Neural progenitor cell (in vitro differentiated cells): ENCODE measurements at regions not wholly inside any gene's neighbourhood (a gene's known extent, or its start where the extent isn't known, plus 50 kb on each side); places are given as distances from the start of the nearest gene placed in this dataset.

ENCODE experiments used
- DNase-seq: peaks from one replicate; pipeline ENCODE4 v3.0.0-alpha.2; 2016; ENCODE audit warnings: low spot score
- H2AFZ ChIP-seq: fragments of 200-600 bp; sonication (generic); replicated peaks from 2 replicates; pipeline ENCODE4 v1.6.1; 2016; ENCODE audit warnings: antibody characterized with exemption
- H3F3A ChIP-seq: fragments of 200-600 bp; sonication (generic); 2 replicates; pipeline ENCODE4 v1.6.1; 2016; ENCODE audit warnings: antibody characterized with exemption, low read depth
- H3K27ac ChIP-seq: fragments of 200-600 bp; sonication (generic); 2 replicates; pipeline ENCODE4 v1.5.1; 2016; ENCODE audit warnings: mild to moderate bottlenecking
- H3K27me3 ChIP-seq: fragments of 200-600 bp; sonication (generic); 2 replicates; pipeline ENCODE4 v1.6.1; 2016; ENCODE audit warnings: mild to moderate bottlenecking, moderate library complexity
- H3K36me3 ChIP-seq: fragments of 200-600 bp; sonication (generic); 2 replicates; pipeline ENCODE4 v1.5.1; 2016
- H3K4me1 ChIP-seq: fragments of 200-600 bp; sonication (generic); 2 replicates; pipeline ENCODE4 v1.6.1; 2016; ENCODE audit warnings: mixed run types
- H3K4me2 ChIP-seq: fragments of 200-600 bp; sonication (generic); 2 replicates; pipeline ENCODE4 v1.6.1; 2016
- H3K4me3 ChIP-seq: fragments of 200-600 bp; sonication (generic); 2 replicates; pipeline ENCODE4 v1.5.1; 2016
- H3K79me2 ChIP-seq: fragments of 200-600 bp; sonication (generic); 2 replicates; pipeline ENCODE4 v1.6.1; 2016; ENCODE audit warnings: low read depth
- H3K9ac ChIP-seq: fragments of 200-600 bp; sonication (generic); 2 replicates; pipeline ENCODE4 v1.6.1; 2016
- H3K9me3 ChIP-seq: fragments of 200-600 bp; sonication (generic); 2 replicates; pipeline ENCODE4 v1.5.1; 2016; ENCODE audit warnings: low read depth
- H4K20me1 ChIP-seq: fragments of 200-600 bp; sonication (generic); 2 replicates; pipeline ENCODE4 v1.6.1; 2016; ENCODE audit warnings: low read depth
- H3K27ac Mint-ChIP-seq: 3 replicates; pipeline ENCODE4 v1.8.0; 2021; ENCODE audit warnings: mixed read lengths
- H3K27me3 Mint-ChIP-seq: 2 replicates; pipeline ENCODE4 v1.8.0; 2022; ENCODE audit warnings: low read depth, mild to moderate bottlenecking, inconsistent platforms, moderate library complexity, mixed read lengths; ENCODE audit not compliant: insufficient read depth
- H3K36me3 Mint-ChIP-seq: 3 replicates; pipeline ENCODE4 v1.8.0; 2021; ENCODE audit warnings: mixed read lengths
- H3K4me1 Mint-ChIP-seq: 3 replicates; pipeline ENCODE4 v1.8.0; 2021; ENCODE audit warnings: mixed read lengths
- H3K4me3 Mint-ChIP-seq: 3 replicates; pipeline ENCODE4 v1.8.0; 2021; ENCODE audit warnings: mild to moderate bottlenecking, moderate library complexity, mixed read lengths
- H3K9me3 Mint-ChIP-seq: 3 replicates; pipeline ENCODE4 v1.8.0; 2020; ENCODE audit warnings: mixed read lengths
- EZH2 ChIP-seq: fragments of 200-600 bp; sonication (generic); IDR thresholded peaks from 2 replicates; pipeline ENCODE4 v1.6.1; 2017; ENCODE audit warnings: antibody characterized with exemption, mild to moderate bottlenecking, moderate library complexity
- EZH2phosphoT487 ChIP-seq: fragments of 200-600 bp; sonication (generic); IDR thresholded peaks from 2 replicates; pipeline ENCODE4 v1.6.1; 2017; ENCODE audit warnings: antibody characterized with exemption
- TF ChIP-seq, protein P1 (sequence below): fragments of 200-600 bp; sonication (generic); IDR thresholded peaks from 2 replicates; pipeline ENCODE4 v1.5.1; 2017; ENCODE audit warnings: antibody characterized with exemption, mild to moderate bottlenecking

DNA sequence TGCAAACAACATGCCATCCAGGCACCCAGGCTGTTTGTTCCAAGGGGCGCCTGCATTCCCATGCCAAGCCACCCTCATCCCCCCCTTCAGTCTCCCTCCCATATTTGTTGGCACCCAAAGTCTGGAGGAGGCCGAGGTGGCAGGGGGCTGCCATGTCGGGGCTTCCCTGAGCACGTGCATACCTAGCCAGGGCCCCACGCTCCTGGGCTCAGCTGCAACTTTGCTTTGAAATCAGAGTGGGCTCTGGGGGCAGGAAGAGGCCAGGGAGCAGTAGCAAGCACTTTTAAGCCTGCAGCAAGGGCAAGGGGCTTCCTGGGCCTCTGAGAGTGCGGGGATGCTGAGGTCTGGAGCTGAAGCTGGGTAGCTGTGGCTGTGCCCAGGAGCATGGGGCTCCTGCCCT lies 655.9 kb upstream of the EYS start:
- Histone ChIP-seq H3F3A (no peaks in the 10 kb centered on the region), H3K79me2 (no peaks in the 10 kb centered on the region), H3K27me3 (no peaks in the 10 kb centered on the region), H4K20me1 (no peaks in the 10 kb centered on the region), H3K4me2 (no peak overlapping the region), H3K9ac (no peak overlapping the region), H2AFZ (no peak overlapping the region), H3K36me3 (no peaks in the 10 kb centered on the region), H3K27ac (no peak overlapping the region), H3K9me3 (no peaks in the 10 kb centered on the region), H3K4me1 (no peaks in the 10 kb centered on the region), H3K4me3 (no peak overlapping the region)
- H3K27ac Mint-ChIP-seq: no peak overlapping the region
- no peaks in the 10 kb centered on the region for H3K9me3 Mint-ChIP-seq
- no peak for DNase-seq
- H3K4me3 Mint-ChIP-seq: no peak overlapping the region
- TF ChIP-seq EZH2phosphoT487: no peak
- TF ChIP-seq EZH2: no peak
- TF ChIP-seq, protein P1, sequence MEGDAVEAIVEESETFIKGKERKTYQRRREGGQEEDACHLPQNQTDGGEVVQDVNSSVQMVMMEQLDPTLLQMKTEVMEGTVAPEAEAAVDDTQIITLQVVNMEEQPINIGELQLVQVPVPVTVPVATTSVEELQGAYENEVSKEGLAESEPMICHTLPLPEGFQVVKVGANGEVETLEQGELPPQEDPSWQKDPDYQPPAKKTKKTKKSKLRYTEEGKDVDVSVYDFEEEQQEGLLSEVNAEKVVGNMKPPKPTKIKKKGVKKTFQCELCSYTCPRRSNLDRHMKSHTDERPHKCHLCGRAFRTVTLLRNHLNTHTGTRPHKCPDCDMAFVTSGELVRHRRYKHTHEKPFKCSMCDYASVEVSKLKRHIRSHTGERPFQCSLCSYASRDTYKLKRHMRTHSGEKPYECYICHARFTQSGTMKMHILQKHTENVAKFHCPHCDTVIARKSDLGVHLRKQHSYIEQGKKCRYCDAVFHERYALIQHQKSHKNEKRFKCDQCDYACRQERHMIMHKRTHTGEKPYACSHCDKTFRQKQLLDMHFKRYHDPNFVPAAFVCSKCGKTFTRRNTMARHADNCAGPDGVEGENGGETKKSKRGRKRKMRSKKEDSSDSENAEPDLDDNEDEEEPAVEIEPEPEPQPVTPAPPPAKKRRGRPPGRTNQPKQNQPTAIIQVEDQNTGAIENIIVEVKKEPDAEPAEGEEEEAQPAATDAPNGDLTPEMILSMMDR: no peak
- no peaks in the 10 kb centered on the region for H3K4me1 Mint-ChIP-seq
- no peaks in the 10 kb centered on the region for H3K27me3 Mint-ChIP-seq
- no peaks in the 10 kb centered on the region for H3K36me3 Mint-ChIP-seq

GRCh38 chr6:66361886-66362285 lies 654.9 kb upstream of the EYS start:
- no peak for TF ChIP-seq EZH2
- Histone ChIP-seq H3K9ac (no peak overlapping the region), H3K4me2 (no peak overlapping the region), H2AFZ (no peak overlapping the region), H3K27me3 (no peaks in the 10 kb centered on the region), H4K20me1 (no peaks in the 10 kb centered on the region), H3K79me2 (no peaks in the 10 kb centered on the region), H3K36me3 (no peaks in the 10 kb centered on the region), H3F3A (no peaks in the 10 kb centered on the region), H3K4me3 (no peak overlapping the region), H3K4me1 (no peaks in the 10 kb centered on the region), H3K9me3 (no peaks in the 10 kb centered on the region), H3K27ac (no peak overlapping the region)
- Mint-ChIP-seq H3K4me3 (no peak overlapping the region), H3K27me3 (no peaks in the 10 kb centered on the region), H3K9me3 (no peaks in the 10 kb centered on the region), H3K4me1 (no peaks in the 10 kb centered on the region), H3K27ac (no peak overlapping the region), H3K36me3 (no peaks in the 10 kb centered on the region)
- DNase-seq: no peak

GRCh38 chr6:66357781-66358180 lies 650.8 kb upstream of the EYS start:
- no peaks in the 10 kb centered on the region for H4K20me1 ChIP-seq
- no peaks in the 10 kb centered on the region for H3K79me2 ChIP-seq
- Mint-ChIP-seq H3K27me3 (no peaks in the 10 kb centered on the region), H3K4me3 (no peak overlapping the region), H3K4me1 (no peaks in the 10 kb centered on the region), H3K27ac (no peak overlapping the region), H3K36me3 (no peaks in the 10 kb centered on the region), H3K9me3 (no peaks in the 10 kb centered on the region)
- H3K4me2 ChIP-seq: no peak overlapping the region
- no peaks in the 10 kb centered on the region for H3F3A ChIP-seq
- no peak overlapping the region for H3K9ac ChIP-seq
- no peak overlapping the region for H3K27ac ChIP-seq
- TF ChIP-seq, protein P1: no peak
- TF ChIP-seq EZH2: no peak
- no peak for TF ChIP-seq EZH2phosphoT487
- no peak overlapping the region for H2AFZ ChIP-seq
- no peaks in the 10 kb centered on the region for H3K36me3 ChIP-seq
- H3K9me3 ChIP-seq: no peaks in the 10 kb centered on the region
- DNase-seq: no peak
- no peaks in the 10 kb centered on the region for H3K27me3 ChIP-seq
- no peaks in the 10 kb centered on the region for H3K4me1 ChIP-seq
- H3K4me3 ChIP-seq: no peak overlapping the region

DNA sequence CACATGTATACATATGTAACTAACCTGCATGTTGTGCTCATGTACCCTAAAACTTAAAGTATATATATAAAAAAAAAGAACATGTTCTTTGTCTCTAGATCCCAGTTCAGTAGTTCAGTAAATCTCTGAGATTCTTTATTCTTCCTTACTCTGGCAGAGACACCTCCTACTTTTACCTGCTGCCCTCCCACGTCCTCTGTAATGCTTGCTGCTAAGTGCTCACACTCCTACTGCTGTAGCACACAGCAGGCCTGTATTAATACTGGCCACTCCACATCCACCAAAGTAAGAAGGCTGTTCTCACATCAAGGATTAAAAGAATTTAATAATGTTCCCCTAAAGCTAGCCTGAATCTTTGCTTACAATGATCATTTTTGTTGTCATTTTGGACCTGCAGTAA lies 648.4 kb upstream of the EYS start:
- Mint-ChIP-seq H3K27me3 (no peaks in the 10 kb centered on the region), H3K9me3 (no peaks in the 10 kb centered on the region), H3K27ac (no peak overlapping the region), H3K36me3 (no peaks in the 10 kb centered on the region), H3K4me3 (no peak overlapping the region), H3K4me1 (no peaks in the 10 kb centered on the region)
- no peak overlapping the region for H2AFZ ChIP-seq
- H3F3A ChIP-seq: no peaks in the 10 kb centered on the region
- H3K36me3 ChIP-seq: no peaks in the 10 kb centered on the region
- no peak for DNase-seq
- no peaks in the 10 kb centered on the region for H3K79me2 ChIP-seq
- H4K20me1 ChIP-seq: no peaks in the 10 kb centered on the region
- no peak for TF ChIP-seq EZH2
- no peak for TF ChIP-seq EZH2phosphoT487
- TF ChIP-seq, protein P1: no peak
- H3K4me2 ChIP-seq: no peak overlapping the region
- H3K9me3 ChIP-seq: no peaks in the 10 kb centered on the region
- H3K9ac ChIP-seq: no peak overlapping the region
- no peak overlapping the region for H3K4me3 ChIP-seq
- H3K4me1 ChIP-seq: no peaks in the 10 kb centered on the region
- H3K27ac ChIP-seq: no peak overlapping the region
- H3K27me3 ChIP-seq: no peaks in the 10 kb centered on the region
